Erythroblast (primary cell): ENCODE measurements at regions not wholly inside any gene's neighbourhood (a gene's known extent, or its start where the extent isn't known, plus 50 kb on each side); places are given as distances from the start of the nearest gene placed in this dataset.

ENCODE experiments used
- GATA1 ChIP-seq: IDR thresholded peaks from 2 replicates; pipeline ENCODE4 v1.6.1; 2011; ENCODE audit warnings: low read depth, mild to moderate bottlenecking, control low read depth, low read length, moderate library complexity
- POLR2A ChIP-seq: IDR thresholded peaks from 2 replicates; pipeline ENCODE4 v1.6.1; 2011; ENCODE audit warnings: mild to moderate bottlenecking, low read length

- TF ChIP-seq POLR2A (no peak), GATA1 (no peak)
Observed at GRCh38 chr16:35198223-35199199, 1739.1 kb downstream of the TP53TG3F start.
